ENCODE measurements at regions not wholly inside any gene's neighbourhood (a gene's known extent, or its start where the extent isn't known, plus 50 kb on each side); places are given as distances from the start of the nearest gene placed in this dataset.

DNA sequence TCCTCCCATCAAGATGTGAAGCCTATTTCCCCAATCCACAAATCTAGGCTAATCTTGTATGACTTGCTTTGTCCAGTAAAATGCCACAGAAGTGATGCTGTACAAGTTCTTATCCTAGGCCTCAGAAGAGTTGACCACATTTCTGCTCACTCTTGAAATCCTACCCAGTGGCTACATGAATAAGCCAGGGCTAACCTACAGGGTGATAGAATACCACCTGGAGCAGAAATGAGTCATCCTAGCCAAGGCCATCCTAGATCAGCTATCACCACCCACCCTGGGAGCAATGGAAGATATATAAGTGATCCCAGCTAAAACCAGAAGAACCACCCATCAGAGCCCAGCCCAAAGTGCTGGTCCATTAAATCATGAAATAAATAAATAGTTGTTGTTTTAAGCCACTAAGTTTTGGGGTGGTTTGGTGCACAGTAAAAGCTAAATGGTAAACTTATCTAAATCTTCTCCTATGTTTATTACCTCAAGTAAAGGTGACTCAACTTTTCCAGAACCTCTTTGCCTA, 105.1 kb downstream of the RPS29 start:
- TF ChIP-seq POLR2A (IDR thresholded peaks at IDR 0.05), result no peak
- TF ChIP-seq, protein P1, sequence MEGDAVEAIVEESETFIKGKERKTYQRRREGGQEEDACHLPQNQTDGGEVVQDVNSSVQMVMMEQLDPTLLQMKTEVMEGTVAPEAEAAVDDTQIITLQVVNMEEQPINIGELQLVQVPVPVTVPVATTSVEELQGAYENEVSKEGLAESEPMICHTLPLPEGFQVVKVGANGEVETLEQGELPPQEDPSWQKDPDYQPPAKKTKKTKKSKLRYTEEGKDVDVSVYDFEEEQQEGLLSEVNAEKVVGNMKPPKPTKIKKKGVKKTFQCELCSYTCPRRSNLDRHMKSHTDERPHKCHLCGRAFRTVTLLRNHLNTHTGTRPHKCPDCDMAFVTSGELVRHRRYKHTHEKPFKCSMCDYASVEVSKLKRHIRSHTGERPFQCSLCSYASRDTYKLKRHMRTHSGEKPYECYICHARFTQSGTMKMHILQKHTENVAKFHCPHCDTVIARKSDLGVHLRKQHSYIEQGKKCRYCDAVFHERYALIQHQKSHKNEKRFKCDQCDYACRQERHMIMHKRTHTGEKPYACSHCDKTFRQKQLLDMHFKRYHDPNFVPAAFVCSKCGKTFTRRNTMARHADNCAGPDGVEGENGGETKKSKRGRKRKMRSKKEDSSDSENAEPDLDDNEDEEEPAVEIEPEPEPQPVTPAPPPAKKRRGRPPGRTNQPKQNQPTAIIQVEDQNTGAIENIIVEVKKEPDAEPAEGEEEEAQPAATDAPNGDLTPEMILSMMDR (IDR thresholded peaks at IDR 0.05), result no peak

Data from uterus (tissue), 2 donors.